Skeletal muscle cell (primary cell): ENCODE measurements at regions not wholly inside any gene's neighbourhood (a gene's known extent, or its start where the extent isn't known, plus 50 kb on each side); places are given as distances from the start of the nearest gene placed in this dataset.
"Not testable (repeated sequence)": the region's sequence is repeated elsewhere in the genome, so short reads cannot be mapped to it uniquely, and the experiment has no call there.

ENCODE experiments used
- DNase-seq: peaks from one replicate; pipeline ENCODE4 v3.0.0-alpha.2; 2010; ENCODE audit warnings: low read depth
- H3K4me3 ChIP-seq: 2 replicates; pipeline ENCODE4 v1.5.1; 2011; ENCODE audit warnings: low read depth, mild to moderate bottlenecking, control low read depth, low read length, moderate library complexity

- DNase-seq, result no peak
- H3K4me3 ChIP-seq, result no peak overlapping the region
Measured at GRCh38 chrX:116284400-116284799, 113.9 kb downstream of the AGTR2 start.

DNA sequence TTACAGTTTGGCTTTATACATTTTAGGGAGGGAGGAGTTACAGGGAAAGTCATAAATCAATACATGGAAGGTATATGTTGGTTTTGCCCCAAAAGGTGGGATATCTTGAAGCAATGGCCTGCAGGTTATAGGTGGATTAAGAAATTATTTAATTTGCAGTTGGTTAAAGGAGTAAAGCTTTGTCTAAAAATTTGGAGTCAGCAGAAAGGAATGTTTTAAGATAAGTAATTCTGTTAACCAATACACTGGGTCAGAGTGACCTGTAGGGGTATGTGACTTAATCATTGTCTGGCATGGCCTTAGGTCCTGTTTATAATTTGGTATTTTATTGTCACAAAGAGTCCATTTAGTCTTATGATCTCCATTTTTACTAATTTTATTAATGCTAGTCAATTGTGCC, 115.0 kb downstream of the AGTR2 start:
- H3K4me3 ChIP-seq, result no peak overlapping the region
- DNase-seq, result no peak

GRCh38 chrX:116289592-116289991, 119.0 kb downstream of the AGTR2 start:
- no peak overlapping the region for H3K4me3 ChIP-seq
- DNase-seq, result no peak

GRCh38 chrX:116290359-116290758, 119.8 kb downstream of the AGTR2 start:
- H3K4me3 ChIP-seq, result no peak overlapping the region
- no peak for DNase-seq

- H3K4me3 ChIP-seq, result no peak overlapping the region
- no peak for DNase-seq
Measured at GRCh38 chrX:116292183-116292582, 121.6 kb downstream of the AGTR2 start.

DNA sequence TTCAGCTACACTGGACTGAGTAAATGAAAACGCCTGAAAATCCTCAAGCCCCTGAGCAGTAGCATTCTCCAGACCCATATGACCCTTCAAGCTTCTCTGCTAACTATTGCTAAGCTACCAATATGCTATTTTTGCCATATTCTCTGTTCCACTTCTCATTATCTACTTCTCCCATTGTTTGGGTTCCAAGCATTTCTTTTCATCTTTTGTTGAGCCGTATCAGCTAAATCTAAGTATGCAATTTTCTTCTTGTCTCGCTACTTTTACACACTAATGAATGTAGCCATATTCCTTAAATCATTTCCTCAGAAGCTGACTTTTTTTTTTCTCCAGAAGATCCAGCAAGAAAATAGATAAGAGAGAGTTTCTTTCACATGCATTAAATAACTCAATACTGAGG, 128.4 kb downstream of the AGTR2 start:
- H3K4me3 ChIP-seq, result no peak overlapping the region
- no peak for DNase-seq

DNA sequence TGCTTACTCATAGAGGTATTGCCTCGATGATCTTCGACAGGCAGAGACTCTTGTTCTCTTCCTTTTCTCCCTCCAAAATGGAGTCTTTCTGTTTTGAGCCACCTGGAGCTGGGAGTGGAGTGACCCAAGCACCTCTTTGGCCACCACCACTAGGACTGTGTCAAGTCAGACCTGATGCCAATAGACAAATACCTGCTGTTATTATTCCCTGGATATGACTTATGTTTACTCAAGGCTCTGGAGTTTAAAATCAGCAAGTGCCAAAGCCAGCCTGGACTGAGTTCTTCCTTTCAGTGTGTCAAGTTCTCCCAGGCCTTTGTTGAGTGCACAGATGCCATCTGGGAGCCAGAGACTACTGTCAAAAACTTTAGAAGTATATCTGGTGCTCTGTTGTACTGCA, 130.2 kb upstream of the SLC6A14 start:
- H3K4me3 ChIP-seq, result no peak overlapping the region
- no peak for DNase-seq

- no peak overlapping the region for H3K4me3 ChIP-seq
- DNase-seq, result peak; percentile 49
Measured at GRCh38 chrX:116317409-116317808, 119.0 kb upstream of the SLC6A14 start.

GRCh38 chrX:116318672-116319071, 117.7 kb upstream of the SLC6A14 start:
- no peak overlapping the region for H3K4me3 ChIP-seq
- DNase-seq, result peak; percentile 13

DNA sequence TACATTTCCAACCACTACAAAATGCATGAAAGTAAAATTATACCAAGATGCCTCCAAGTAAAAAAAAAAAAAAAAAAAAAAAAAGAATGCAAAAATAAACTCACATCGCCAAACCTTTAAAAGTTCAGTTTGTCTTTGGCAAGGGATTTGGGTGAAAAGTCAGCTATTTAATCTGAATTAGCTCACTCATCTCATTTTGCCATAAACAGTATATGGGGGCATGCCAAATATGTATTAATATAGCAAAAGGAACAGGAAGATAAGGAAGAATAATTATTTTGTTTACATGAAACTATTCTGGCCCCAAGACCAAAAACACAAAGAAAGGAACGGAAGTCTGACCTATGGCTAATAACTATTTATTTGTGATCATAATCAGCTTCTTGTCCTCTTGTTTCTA, 114.7 kb upstream of the SLC6A14 start:
- H3K4me3 ChIP-seq, result no peak overlapping the region
- no peak for DNase-seq

DNA sequence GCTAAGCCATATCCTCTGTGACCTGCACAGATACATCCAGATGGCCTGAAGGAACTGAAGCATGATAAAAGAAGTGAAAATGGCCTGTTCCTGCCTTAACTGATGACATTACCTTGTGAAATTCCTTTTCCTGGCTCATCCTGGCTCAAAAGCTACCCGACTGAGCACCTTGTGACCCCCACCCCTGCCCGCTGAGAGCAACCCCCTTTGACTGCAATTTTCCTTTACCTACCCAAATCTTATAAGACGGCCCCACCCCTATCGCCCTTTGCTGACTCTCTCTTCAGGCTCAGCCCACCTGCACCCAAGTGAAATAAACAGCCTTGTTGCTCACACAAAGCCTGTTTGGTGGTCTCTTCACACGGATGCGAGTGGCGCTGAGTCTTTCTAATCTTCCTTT, 104.4 kb upstream of the SLC6A14 start:
- DNase-seq, H3K4me3 ChIP-seq: not testable (repeated sequence)

- not testable (repeated sequence) for DNase-seq, H3K4me3 ChIP-seq
Measured at GRCh38 chrX:116334797-116335196, 101.6 kb upstream of the SLC6A14 start.

DNA sequence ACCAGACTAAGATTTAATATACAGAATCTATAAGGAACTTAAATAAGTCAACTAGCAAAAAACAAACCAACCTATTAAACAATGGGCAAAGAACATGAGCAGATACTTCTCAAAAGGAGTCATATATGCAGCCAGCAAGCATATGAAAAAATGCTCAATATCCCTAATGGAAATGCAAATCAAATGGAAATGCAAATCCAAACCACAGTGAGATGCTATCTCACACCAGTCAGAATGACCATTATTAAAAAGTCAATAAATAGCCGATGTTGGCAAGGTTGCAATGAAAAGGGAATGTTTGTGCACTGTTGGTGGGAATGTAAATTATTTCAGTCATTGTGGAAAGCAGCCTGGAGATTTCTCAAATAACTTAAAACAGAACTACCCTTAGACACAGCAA, 97.0 kb upstream of the SLC6A14 start:
- DNase-seq, result no peak
- no peak overlapping the region for H3K4me3 ChIP-seq

- no peak overlapping the region for H3K4me3 ChIP-seq
- DNase-seq, result no peak
Measured at GRCh38 chrX:116342903-116343302, 93.5 kb upstream of the SLC6A14 start.

- no peak for DNase-seq
- H3K4me3 ChIP-seq, result no peak overlapping the region
Measured at GRCh38 chrX:116345958-116346357, 90.4 kb upstream of the SLC6A14 start.

DNA sequence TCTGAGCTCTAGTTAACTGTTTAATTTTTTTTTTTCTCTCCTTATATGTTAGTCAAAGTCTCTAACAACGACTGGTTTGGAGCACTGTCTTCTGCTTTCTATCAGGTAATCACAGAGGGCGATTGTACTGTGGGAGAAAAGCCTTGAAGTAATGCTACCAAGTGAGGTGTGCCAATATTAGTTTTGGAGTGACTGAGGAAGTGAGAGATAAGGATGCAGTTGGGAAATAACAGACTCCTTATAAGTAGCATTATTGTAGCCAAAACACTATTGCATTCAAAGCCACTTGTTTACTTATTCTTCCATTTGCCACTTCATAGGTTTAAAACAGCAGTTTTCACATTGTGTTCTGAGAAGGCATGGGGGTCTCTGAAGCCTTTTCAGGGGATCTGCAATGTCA, 79.1 kb upstream of the SLC6A14 start:
- H3K4me3 ChIP-seq, result no peak overlapping the region
- DNase-seq, result no peak

DNA sequence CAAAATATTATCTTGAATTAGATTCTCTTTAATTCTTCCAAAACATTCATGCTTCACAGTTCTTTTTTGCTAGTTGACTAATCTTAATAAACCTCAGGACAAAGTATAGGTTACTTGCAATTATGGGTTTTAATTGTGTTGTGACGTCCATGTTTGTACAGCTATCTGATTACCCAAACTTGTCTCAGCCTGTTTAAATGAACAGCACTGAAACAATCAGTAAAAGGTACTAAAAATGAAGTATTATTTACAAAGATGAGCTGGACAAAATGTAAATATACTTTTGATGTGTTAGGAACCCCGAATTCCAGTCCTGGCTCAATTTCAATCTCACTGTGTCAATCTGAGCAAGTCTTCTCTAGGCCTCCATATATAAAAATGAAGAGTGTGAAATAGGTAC, 57.4 kb upstream of the SLC6A14 start:
- H3K4me3 ChIP-seq, result no peak overlapping the region
- DNase-seq, result no peak

- peak; percentile 83 for DNase-seq
Measured at GRCh38 chrX:116379854-116380253, 56.6 kb upstream of the SLC6A14 start.

GRCh38 chrX:116384406-116384954, 51.9 kb upstream of the SLC6A14 start:
- H3K4me3 ChIP-seq, result no peak overlapping the region
- peak; percentile 59 for DNase-seq

More at GRCh38 chrX:116379854-116380253, 56.6 kb upstream of the SLC6A14 start:
- H3K4me3 ChIP-seq, result no peak overlapping the region
